Stimulated activated CD8-positive, alpha-beta memory T cell treated with anti-CD3 and anti-CD28 coated beads, Interleukin-15, amount 100 ng/mL, for 48 hours (primary cell): ENCODE measurements at regions not wholly inside any gene's neighbourhood (a gene's known extent, or its start where the extent isn't known, plus 50 kb on each side); places are given as distances from the start of the nearest gene placed in this dataset.
"Not testable (repeated sequence)": the region's sequence is repeated elsewhere in the genome, so short reads cannot be mapped to it uniquely, and the experiment has no call there.

Source experiments
- DNase-seq, 2 donors: peaks; one replicate each; pipeline ENCODE4 v3.0.0-alpha.2; 2020; ENCODE audit warnings: low read depth in 2 of 2

DNA sequence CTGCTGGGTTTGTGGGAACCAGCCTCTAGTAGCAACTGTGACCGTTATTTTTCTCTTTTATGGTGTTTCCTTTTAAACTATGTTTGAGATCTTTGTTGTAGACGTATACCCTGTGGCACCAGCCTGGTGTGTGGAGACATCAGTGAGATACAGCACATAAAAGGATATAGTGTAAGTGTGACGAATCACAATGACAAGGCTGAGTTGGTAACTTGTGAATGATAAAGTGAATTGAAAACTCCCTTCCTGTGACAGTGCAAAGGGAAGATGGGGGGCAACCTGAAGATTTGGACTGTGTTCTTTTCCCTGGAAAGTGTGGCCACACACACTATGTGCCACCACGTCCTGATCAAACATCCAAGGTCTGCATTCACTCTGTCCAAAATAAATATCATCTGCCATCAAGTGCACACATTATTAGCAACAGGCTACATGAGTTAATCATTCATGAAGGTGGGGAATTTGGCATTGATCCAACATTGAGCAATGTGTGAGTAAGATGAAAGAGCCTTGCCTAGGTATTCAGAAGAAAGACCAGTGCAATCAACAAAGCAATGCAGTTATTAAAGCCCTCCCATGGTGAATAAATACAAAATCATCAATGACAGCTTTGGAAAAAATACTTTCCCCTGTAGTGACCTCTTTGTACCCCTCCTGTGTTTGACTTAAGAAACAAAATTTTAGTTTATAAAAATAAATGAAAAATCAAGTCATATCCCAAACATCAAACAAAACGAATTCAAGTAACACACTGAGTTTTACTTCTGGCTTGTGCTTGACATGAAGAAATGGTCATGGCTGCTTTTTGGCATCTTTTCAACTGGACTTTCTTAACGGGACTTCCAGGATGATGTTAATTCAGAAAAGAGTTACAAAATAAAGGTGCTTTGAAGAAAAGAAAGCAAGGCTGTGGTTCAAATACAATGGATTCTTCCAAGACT is 1280.5 kb upstream of the ZEB2 start:
- no peak for DNase-seq

DNA sequence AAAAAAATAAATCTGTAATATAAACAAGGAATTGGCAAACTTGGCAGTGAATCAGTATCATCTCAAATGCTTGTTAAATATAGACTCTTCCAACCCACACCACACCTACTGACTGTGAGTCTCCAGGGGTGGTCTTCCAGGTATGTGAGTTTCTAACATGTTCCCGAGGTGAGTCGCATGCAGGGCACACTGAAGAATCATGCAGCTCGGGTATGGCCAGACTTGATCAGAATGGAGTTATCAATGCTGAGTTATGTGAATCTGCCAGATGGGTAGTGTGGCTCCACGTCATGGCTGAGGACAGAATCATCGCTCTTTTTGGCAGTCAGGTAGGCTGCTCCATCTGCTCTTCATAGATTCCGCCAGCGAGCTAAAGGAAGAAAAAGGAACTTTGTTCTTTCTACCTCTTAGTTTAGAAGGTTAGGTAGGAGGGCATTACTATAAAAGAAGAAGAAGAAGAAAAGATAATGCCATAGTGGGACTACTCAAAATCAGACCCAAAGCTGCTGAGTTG is 1279.7 kb upstream of the ZEB2 start:
- DNase-seq, result no peak

DNA sequence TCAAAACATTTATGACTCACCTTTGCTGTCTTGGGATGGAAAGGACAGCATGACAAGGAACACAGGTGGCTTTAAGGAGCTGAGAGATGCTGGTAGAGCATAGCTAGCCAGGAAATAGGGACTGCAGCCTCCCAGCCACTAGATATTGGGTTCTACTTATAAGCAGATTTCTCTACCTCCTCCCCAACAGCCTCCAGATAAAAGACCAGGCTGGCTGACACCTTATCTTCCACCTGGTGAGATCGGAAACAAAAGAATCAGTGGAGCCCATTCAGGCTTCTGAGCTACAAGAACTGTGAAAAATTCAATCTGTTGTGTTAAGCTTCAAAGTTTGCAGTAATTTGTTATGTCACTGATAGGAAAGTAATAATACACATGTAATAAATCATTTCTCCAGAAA is 1278.5 kb upstream of the ZEB2 start:
- no peak for DNase-seq

DNA sequence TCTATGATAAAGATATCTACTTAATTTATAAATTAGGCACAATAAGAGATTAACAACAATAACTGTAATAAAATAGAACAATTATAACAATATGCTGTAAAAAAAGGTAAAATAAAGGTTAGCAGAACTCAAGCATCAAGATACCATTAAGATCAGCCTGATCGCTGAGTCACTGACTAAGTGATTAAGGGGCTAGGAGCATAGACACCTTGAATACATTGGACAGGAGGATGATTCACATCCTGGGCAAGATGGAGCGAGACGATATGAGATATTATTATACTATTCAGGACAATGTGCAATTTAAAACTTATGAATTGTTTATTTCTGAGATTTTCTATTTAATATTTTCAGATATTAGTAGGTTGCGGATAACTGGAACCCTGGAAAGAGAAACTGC is 1277.8 kb upstream of the ZEB2 start:
- DNase-seq, result no peak

DNA sequence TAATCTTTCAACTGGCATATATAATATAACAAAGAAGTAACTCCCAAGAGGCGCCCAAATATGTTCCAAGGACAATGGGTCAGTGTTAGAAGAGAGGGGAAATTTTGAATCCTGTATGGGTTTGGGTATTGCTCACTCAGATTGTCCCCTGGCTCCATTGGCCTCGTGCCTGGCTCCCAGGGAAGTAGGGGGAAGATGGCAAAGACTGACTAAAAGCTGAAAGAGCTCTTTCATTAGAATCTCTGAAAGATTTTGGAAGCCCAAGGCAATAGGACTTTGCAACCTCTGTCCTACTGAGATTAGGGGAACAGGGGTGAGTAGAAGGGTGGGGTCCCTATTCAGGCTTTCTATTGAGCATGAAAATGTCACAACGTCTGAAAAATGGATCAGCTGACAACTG is 1272.8 kb upstream of the ZEB2 start:
- no peak for DNase-seq

DNA sequence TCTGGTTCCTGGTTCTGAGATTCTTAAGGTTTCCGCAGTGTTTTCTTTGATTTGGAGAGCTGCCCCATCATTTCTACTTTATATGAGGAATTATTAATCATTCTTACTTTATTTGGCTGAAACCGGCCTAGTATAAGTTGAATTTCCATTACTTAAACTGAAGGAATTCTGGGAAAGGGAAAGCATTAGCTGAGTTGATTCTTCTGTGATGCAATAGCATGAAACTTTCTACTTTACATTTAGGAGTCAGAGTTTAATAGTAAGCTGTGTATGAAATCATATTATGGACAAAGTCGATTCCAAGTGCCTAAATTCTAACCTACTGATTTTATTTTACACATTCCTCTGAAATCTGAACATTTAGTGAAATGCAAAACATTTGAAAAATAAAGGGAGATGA is 1269.7 kb upstream of the ZEB2 start:
- DNase-seq, result no peak

DNA sequence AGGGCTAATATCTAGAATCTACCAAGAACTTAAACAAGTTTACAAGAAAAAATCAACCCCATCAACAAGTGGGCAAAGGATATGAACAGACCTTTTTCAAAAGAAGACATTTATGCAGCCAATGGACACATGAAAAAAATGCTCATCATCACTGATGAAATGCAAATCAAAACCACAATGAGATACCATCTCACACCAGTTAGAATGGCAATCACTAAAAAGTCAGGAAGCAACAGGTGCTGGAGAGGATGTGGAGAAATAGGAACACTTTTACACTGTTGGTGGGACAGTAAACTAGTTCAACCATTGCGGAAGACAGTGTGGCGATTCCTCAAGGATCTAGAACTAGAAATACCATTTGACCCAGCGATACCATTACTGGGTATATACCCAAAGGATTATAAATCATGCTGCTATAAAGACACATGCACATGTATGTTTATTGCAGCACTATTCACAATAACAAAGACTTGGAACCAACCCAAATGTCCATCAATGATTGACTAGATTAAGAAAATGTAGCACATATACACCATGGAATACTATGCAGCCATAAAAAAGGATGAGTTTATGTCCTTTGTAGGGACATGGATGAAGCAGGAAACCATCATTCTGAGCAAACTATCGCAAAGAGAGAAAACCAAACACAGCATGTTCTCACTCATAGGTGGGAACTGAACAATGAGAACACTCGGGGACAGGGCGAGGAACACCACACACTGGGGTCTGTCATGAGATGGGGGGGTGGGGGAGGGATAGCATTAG is 1267.9 kb upstream of the ZEB2 start:
- not testable (repeated sequence) for DNase-seq

DNA sequence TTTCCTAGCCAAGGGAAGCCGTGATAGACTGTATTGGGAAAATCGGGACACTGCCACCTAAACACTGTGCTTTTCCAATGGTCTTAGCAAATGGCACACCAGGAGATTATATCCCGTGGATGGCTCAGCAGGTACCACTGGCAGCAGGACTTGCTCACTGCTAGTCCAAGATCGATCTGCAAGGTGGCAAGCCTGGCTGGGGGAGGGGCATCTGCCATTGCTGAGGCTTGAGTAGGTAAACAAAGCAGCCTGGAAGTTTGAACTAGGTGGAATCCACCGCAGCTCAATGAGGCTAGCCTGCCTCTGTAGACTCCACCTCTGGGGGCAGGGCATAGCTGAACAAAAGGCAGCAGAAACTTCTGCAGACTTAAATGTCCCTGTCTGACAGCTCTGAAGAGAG is 1262.7 kb upstream of the ZEB2 start:
- DNase-seq, result not testable (repeated sequence)

DNA sequence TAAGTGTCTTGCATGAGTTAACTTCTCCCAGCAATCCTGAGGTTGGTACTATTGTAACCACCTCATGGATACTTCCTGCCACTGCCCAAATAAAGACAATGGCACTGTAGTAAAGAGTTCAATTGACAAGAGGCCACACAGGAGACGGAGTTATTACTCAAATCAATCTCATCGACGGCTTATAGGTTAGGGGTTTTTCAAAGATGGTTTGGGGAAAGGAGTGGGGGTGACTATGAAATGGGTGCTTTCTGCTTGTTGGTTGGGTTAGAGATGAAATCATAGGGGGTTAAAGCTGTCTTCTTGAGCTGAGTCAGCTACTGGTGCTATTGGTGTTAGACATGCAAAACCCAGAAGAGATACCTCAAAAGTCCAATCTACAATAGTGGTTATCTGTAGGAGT is 1258.0 kb upstream of the ZEB2 start:
- no peak for DNase-seq

DNA sequence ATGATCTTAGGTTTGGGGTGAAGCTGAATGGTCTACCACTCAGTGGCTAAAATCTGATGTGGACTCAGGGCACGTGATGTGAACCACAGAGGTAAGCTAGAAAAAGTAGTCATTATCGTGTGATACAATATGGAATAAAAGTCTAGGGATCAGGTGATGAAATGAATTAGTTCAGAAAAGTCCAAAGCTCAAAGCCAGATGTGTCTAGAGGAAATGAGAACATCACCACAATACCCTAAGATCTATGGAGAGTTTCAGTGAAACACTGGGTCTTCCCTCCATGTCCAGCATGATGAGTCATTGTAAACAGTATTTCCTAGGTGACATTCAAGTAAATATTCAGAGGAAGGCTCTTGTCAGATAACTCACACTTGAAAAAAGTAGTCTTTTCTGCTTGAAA is 1257.4 kb upstream of the ZEB2 start:
- DNase-seq, result no peak

DNA sequence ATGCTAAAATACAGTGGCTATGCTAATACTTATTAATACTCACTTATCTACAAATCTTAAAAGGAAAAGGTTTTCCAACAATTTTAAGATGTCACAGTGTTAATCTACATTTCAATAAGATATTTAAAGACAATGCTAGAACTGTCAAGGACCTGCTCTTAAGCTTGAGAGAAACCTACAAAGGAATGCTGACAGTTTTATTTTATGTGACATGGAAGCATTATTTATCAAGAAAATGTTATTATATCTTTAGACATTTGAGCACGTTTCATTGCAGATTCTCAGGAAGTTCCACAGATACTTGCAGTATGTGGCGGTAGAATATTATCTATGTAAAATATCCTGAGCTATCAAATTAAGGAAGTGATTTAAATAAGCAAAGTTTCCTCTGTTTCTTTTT is 1255.7 kb upstream of the ZEB2 start:
- DNase-seq, result no peak

DNA sequence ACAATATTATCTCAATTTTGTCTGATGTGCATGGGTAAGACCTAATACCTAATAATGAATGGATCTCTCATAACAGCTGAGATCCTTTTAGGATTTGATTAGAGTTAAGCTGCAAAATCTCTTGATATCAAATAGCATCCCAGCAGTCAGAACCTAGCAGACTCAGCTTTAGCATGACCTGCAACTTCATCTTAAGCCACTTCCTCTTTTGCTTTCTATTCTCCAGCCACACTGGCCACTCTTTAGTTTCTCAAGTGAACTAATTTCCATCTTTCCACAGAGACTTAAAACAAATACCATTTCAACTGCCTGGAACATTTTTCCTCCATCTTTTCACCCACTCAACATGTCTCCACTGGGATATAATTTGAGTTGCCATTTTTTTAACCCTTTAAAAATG is 1251.6 kb upstream of the ZEB2 start:
- no peak for DNase-seq

DNA sequence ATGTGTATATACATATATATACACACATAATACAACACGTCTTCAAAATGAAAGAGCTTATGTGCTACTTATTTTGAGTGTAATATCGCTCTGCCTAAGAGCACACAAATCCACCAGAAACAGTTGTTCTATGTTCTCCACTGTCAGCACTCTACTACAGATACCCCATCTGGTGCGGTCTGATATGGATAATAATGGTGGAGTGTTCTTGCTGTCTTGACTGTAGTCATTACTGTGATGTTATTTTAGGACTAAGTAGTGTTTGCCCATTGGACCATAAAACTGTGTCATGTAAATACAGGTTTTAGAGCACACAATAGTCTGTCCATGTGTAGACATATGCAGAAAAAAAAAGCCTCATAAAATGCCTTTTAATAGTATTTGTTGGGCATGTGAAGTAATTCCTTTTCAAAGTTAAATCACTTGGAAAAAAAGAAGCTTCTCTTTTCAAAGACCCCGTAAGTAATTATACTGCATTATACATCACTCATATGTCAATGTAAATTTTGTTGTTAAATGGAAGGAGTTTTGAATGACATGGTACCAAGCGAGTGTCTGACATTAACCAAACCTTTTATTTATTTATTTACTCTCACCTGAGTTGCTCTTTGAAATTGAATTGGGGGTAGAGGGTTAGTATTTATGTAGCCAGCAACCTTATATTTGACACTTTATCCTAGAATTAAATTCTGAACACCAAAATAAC is 1249.2 kb upstream of the ZEB2 start:
- DNase-seq, result no peak

DNA sequence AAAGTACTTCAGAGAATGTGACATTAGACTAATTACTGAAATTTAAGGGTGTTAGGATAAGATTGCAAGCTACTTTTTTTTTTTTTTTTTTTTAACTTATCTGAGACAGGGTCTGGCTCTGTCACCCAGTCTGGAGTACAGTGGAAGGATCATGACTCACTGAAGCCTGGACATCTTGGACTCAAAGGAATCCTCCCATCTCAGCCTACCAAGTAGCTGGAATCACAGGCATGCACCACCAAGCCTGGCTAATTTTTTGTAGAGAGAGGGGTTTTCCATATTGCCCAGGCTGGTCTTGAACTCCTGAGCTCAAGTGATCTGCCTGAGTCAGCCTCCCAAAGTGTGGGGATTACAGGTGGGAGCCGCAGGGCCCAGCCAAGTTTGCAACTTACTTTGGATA is 1246.0 kb upstream of the ZEB2 start:
- no peak for DNase-seq

DNA sequence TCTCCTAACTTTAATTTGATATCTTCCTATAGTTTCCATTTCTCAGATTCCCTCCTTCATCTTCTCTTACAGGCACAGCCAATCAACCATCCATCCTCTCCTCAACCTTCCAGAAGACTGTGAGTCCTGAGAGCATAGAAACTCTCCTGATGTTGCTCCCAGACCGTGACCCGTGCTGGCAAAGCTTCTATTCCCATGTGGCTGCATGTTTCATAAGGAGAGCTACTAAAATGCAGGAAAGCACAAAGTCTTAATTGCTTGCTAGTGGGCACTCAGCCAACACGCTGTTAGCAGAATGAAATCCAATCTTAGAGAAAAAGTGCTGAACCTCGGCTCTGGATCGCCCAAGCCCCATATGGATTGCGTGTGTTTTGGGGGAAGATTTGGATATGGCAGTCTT is 1244.7 kb upstream of the ZEB2 start:
- DNase-seq, result no peak

DNA sequence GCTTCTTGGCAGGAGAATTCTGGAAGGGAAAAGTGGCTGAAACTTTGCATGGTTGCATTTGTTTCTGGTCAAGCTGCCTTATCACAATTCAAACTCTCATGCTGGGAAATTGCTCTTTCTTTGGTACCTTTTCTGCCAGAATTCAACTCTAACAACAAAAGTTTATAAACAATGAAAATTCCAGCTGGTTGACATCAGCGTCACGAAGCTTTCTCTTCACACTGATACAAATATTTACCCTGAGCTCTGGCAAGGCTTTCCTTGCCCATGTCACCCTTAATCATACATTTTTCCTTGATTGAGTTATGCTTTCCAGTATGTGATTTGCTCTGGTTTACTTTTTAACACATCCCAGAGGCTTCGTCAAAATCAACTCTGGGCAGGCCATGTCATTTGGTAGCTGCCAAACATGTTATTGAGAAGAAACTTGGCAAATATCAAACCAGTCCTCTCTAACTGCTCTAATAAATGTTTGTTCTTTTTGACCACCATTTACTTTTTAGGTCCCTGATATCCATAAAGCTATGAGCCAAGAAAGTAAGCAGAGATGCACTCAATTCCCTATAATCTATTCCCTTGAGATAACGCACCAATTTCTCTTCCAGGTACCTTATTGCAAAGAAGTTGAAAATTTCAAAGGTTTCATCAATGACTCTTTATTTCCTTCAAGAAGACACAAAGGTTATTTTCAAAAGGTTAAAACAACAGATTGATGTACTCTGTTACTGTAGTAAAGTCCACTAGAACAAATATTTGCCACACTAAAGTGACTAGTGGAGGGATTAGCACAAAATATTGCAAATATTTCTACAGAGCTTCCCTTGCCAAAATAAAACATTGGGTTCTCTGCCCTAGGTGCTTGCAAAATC is 1241.1 kb upstream of the ZEB2 start:
- DNase-seq, result no peak

DNA sequence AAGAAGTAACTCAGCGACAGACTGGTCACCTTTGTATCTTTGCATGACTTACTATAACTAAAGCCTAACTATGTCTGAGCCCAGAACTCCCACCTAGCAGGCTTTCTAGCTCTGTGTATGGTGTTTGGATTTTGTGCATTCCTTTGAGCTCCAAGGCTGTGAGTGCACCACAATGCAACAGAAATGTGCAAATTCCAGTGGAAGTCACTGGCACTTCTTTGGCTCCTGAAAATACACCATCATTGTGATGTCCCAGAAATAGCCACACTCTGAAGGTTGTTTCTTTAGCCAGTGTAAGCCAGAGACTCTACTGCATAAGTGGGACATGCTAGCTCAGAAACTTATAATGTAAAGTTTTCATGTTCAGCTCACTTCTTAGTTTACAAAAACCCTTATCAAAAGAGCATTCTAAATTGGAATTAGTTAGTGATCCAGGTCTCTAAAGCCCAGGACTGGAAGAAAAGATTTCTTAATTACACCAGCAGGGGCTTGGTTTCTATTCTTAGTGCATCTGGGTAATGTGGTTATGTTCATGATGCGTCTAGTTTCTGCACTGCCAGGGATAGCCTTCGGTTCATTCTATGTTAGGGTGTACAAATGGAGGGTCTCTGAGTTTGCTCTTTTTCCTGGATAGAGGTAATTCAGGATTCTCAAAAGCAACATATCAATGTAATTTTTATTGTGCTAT is 1239.5 kb upstream of the ZEB2 start:
- no peak for DNase-seq

DNA sequence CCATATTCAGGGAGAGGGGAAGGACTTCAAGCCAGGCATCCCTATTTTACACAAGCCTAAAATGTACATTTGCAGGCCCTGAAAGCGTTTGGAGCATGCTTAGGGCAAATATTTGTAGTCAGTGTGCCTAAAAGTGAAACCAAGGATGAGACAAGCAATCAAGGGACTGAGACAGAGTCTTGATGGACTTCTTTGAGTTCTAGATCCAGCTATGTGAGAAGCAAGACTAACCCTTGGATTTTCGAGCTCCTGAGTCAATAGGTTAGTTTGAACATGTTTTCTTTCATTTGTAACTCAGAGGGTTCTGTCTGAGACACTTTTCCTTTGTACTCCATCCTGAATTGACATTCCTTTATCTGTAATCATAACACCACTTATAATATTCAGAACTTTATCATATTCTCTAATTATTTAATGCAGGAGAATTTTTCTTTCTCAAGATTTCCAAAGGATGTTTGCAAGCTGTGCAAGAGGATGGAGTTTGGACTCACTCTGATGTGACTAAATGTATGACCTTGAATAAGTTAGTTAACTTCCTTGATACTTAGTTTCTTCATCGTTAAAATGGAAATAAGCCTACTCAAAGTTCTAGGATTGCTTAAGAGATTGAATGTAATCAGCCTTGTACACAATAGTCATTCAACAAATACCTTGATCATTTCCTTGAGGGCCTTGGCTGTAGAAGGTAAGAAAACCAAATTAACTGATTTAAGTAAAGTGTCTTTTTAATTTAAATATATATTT is 1237.8 kb upstream of the ZEB2 start:
- DNase-seq, result no peak

DNA sequence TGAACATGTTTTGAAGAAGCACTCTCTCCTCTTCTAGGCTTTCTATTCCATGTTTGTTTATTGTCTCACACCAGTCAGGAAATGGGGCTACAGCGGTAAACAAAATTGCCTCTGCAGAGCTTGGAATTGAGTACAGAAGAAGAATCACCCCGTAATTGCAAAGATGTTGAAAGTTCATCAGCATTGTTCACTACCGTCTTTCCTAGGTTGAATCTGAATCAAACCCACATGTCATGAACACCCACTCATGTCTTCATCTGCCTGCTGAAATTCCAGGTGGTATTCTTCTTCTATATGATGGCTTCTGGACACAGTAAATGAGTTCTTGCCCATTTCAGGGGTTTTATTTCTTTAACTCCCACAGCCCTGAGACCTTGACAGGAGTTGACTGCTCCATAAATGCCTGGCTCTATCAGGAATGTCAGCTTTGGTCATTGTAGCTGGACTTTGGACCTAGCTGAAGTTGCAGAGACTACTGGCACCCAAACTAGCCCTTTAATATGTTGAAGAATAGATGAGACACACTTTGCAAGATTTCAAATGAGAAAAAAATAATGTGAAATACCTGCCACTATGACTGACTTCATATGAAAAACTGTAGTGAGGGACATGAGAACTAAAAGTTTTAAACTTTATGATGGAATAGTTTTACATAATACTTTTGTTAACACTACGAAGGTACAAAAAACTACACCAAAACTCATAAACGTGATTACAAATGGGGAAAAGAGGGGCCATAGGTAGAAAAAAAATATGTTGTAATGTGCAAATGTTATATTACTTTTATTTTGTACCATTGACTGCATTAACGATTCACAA is 1235.3 kb upstream of the ZEB2 start:
- no peak for DNase-seq
